ENCODE measurements at regions not wholly inside any gene's neighbourhood (a gene's known extent, or its start where the extent isn't known, plus 50 kb on each side); places are given as distances from the start of the nearest gene placed in this dataset.

GRCh38 chr5:5616247-5616895, 193.9 kb downstream of the ICE1 start:
- no peak for TF ChIP-seq CTCF (conservative IDR thresholded peaks at IDR 0.05)
- Mint-ChIP-seq H3K4me1 (no peaks in the 10 kb centered on the region), H3K36me3 (ENCODE audit: low read depth) (peaks cover under 1% of the 10 kb centered on the region), H3K27me3 (ENCODE audit: low read depth) (no peaks in the 10 kb centered on the region), H3K27ac (ENCODE audit: unreplicated experiment) (no peak overlapping the region), H3K4me3 (no peak overlapping the region), H3K9me3 (peaks cover under 1% of the 10 kb centered on the region)
- no peak for DNase-seq (ENCODE audit: low read depth, low spot score)

- no peak overlapping the region for H3K4me3 Mint-ChIP-seq
- H3K27ac Mint-ChIP-seq (ENCODE audit: unreplicated experiment) = no peak overlapping the region
- no peak for DNase-seq (ENCODE audit: low read depth, low spot score)
- H3K9me3 Mint-ChIP-seq = no peaks in the 10 kb centered on the region
- TF ChIP-seq CTCF (conservative IDR thresholded peaks at IDR 0.05) = no peak
- no peaks in the 10 kb centered on the region for H3K4me1 Mint-ChIP-seq
- no peaks in the 10 kb centered on the region for H3K36me3 Mint-ChIP-seq (ENCODE audit: low read depth)
- no peaks in the 10 kb centered on the region for H3K27me3 Mint-ChIP-seq (ENCODE audit: low read depth)
Observed at GRCh38 chr5:5615569-5615968, 193.1 kb downstream of the ICE1 start.

GRCh38 chr5:5613261-5613990, 190.9 kb downstream of the ICE1 start:
- H3K27ac Mint-ChIP-seq (ENCODE audit: unreplicated experiment) = no peak overlapping the region
- no peaks in the 10 kb centered on the region for H3K4me1 Mint-ChIP-seq
- H3K9me3 Mint-ChIP-seq = no peaks in the 10 kb centered on the region
- H3K36me3 Mint-ChIP-seq (ENCODE audit: low read depth) = no peaks in the 10 kb centered on the region
- no peak for DNase-seq (ENCODE audit: low read depth, low spot score)
- TF ChIP-seq CTCF (conservative IDR thresholded peaks at IDR 0.05) = no peak
- no peak overlapping the region for H3K4me3 Mint-ChIP-seq
- no peaks in the 10 kb centered on the region for H3K27me3 Mint-ChIP-seq (ENCODE audit: low read depth)

DNA sequence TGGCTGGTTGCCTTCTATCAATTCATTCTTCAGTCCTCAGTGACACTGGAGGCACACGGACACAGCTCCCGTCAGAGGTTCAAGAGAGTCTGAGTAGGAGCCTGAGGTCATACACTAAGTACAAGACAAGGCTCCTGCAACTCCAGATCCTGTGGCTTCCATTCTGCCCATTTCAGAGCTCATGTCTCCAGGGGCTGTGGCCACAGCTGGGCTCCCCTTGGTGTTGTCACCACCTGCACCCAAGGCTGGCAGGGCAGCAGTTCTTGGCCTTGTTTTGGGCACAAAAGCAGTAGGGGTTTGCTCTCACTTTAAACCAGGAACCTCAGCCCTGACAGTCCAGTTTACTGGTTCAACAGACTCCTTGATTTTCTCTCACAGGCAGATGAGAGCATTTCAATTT, 189.6 kb downstream of the ICE1 start:
- no peak for DNase-seq (ENCODE audit: low read depth, low spot score)
- Mint-ChIP-seq H3K36me3 (ENCODE audit: low read depth) (no peaks in the 10 kb centered on the region), H3K9me3 (no peaks in the 10 kb centered on the region), H3K27me3 (ENCODE audit: low read depth) (no peaks in the 10 kb centered on the region), H3K4me1 (no peaks in the 10 kb centered on the region), H3K4me3 (no peak overlapping the region), H3K27ac (ENCODE audit: unreplicated experiment) (no peak overlapping the region)
- TF ChIP-seq CTCF (conservative IDR thresholded peaks at IDR 0.05) = no peak

DNA sequence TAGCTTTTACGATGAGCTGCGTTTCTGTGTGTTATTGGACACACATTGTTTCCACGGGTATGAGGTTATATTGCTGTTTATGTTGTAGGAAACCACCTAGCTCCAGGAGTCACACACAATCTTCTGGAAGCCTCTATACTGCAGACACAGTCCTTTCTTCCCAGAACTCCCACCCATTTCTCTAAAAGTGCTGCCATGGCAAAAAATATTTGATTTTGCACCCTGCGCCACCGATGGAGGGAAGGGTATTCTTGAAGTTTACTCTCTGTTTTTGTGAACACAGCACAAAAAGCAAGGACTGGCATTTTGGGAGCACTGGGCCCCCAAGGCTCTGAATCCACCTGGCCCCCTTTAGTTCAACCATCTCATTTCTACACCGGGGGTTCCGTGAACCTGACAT, 187.5 kb downstream of the ICE1 start:
- no peak overlapping the region for H3K27ac Mint-ChIP-seq (ENCODE audit: unreplicated experiment)

More for the DNA sequence above, 187.5 kb downstream of the ICE1 start:
- Mint-ChIP-seq H3K4me3 (no peak overlapping the region), H3K4me1 (no peaks in the 10 kb centered on the region), H3K27me3 (ENCODE audit: low read depth) (no peaks in the 10 kb centered on the region), H3K36me3 (ENCODE audit: low read depth) (no peaks in the 10 kb centered on the region), H3K9me3 (no peaks in the 10 kb centered on the region)
- DNase-seq (ENCODE audit: low read depth, low spot score) = no peak
- TF ChIP-seq CTCF (conservative IDR thresholded peaks at IDR 0.05) = no peak
